Fibroblast of mammary gland (primary cell): ENCODE measurements at regions not wholly inside any gene's neighbourhood (a gene's known extent, or its start where the extent isn't known, plus 50 kb on each side); places are given as distances from the start of the nearest gene placed in this dataset.

ENCODE experiments used
- DNase-seq: peaks from one replicate; pipeline ENCODE4 v3.0.0-alpha.2; 2010; ENCODE audit warnings: low read depth
- H3K4me3 ChIP-seq: 2 replicates; pipeline ENCODE4 v1.5.1; 2011; ENCODE audit warnings: low read depth, mild to moderate bottlenecking, low read length, moderate library complexity; ENCODE audit not compliant: control insufficient read depth
- TF ChIP-seq, protein P1 (sequence below): conservative IDR thresholded peaks from 2 replicates; pipeline ENCODE4 v1.5.1; 2011; ENCODE audit warnings: low read depth, low read length, inconsistent platforms; ENCODE audit not compliant: control insufficient read depth, insufficient read depth

DNA sequence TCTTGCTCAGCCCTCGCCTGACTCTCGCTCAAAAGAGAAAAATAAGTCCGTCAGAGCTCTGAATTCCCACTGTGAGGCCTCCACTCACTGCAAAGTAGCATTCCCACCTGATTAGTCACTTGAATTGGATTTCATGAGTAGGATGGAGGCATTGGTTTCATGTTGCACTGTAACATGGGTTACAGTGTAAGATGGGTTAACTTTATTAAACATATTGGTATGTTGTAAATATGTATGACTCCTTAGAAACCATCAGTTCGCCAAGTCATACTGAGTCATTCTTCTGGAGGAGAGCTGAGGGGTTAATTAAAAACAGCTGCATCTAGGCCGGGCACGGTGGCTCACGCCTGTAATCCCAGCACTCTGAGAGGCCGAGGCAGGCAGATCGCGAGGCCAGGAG is 93.8 kb upstream of the BNC2 start:
- TF ChIP-seq, protein P1, sequence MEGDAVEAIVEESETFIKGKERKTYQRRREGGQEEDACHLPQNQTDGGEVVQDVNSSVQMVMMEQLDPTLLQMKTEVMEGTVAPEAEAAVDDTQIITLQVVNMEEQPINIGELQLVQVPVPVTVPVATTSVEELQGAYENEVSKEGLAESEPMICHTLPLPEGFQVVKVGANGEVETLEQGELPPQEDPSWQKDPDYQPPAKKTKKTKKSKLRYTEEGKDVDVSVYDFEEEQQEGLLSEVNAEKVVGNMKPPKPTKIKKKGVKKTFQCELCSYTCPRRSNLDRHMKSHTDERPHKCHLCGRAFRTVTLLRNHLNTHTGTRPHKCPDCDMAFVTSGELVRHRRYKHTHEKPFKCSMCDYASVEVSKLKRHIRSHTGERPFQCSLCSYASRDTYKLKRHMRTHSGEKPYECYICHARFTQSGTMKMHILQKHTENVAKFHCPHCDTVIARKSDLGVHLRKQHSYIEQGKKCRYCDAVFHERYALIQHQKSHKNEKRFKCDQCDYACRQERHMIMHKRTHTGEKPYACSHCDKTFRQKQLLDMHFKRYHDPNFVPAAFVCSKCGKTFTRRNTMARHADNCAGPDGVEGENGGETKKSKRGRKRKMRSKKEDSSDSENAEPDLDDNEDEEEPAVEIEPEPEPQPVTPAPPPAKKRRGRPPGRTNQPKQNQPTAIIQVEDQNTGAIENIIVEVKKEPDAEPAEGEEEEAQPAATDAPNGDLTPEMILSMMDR: no peak
- peak; percentile 98 for DNase-seq
- no peak overlapping the region for H3K4me3 ChIP-seq

DNA sequence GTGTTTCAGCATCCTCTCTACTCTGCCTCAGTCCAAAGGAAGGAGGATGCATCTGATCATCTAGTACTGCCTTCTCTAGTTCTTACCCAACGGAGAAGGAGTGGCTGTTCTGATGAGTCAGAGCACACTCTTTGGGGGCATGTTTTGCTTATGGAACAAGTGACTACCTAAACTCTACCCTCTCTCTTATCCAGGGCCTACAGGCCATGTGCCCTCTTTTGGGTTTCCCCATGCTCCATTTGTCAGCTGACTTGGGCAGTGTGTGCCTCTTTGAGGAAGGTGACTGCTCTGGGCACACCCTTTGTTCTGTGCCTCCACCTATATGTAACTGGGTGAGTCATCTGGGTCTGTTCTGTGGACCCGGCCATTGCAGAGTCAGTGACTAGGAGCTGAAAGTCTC is 89.6 kb upstream of the BNC2 start:
- H3K4me3 ChIP-seq: no peak overlapping the region
- peak; percentile 73 for DNase-seq
- TF ChIP-seq, protein P1: no peak

DNA sequence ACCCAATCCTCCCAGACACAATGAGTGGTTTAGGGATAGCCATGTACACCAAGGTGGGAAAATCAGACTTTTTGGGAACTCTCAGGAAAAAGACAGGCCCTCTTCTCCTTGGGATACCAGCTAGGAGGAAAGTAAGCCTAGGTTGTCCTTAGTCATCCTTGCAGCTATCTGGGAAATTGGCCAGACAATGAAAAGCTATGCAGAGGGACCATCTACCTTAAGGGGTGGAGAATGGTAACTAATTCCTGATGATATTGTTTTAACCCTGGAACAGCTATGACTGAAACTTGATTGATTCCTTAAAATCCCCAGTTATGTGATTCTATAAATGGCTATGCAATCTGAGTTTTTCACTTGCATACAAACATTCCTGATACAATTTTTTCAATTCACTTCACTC is 88.9 kb upstream of the BNC2 start:
- DNase-seq: no peak
- TF ChIP-seq, protein P1: no peak
- H3K4me3 ChIP-seq: no peak overlapping the region

DNA sequence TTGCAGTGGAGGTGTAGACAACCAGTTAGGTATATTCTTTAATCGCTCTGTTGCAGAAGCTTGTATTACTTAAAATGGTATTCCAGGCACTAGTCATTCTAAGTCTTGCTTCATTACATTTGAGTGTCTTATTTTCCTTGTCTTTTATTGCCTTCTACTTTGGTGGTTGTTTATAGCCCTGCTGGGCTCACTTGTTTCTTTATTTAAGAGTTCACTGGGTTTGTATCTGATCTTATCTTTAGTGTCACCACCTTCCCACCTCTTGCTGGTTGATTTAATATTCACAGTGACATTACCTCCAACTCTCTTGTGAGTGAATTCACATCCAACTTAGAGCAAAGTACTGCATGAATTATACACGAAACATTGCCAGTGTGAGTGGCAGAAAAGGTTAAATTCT is 83.6 kb upstream of the BNC2 start:
- H3K4me3 ChIP-seq: no peak overlapping the region
- TF ChIP-seq, protein P1: no peak
- no peak for DNase-seq

DNA sequence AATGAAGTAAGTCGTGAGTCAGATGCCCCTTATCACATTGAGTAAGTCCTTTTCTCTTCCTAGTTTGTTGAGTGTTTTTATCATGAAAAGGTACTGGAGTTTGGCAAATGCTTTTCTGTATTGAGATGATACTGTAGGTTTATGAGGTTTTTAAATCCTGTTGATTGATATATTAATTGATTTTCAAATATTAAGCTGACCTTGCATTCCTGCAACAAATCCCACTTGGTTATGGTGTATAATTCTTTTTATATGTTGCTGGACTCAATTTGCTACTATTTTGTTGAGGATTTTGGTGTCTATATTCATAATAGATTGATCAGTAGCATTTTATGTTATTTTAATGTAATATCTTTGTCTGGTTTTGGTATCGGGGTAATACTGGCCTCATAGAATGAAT is 81.0 kb upstream of the BNC2 start:
- TF ChIP-seq, protein P1: no peak
- DNase-seq: no peak
- no peak overlapping the region for H3K4me3 ChIP-seq

DNA sequence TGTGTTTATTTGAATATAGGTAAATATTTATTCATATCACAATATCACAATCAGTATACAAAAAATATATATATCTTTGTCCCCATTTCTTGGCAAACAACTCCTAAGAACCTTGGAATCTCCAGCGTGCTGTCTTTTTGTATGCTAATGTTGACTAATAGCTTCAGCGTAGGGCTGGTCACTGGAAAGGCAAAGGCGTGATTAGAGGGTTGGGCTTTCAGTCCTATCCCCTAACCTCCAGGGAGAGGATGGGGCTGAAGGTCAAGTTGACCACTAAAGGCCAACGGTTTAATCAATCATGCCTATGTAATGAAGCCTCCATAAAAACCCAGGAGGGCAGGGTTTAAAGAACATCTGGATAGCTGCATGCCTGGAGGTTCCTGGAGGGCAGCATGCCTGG is 79.6 kb upstream of the BNC2 start:
- TF ChIP-seq, protein P1: no peak
- DNase-seq: no peak
- no peak overlapping the region for H3K4me3 ChIP-seq

DNA sequence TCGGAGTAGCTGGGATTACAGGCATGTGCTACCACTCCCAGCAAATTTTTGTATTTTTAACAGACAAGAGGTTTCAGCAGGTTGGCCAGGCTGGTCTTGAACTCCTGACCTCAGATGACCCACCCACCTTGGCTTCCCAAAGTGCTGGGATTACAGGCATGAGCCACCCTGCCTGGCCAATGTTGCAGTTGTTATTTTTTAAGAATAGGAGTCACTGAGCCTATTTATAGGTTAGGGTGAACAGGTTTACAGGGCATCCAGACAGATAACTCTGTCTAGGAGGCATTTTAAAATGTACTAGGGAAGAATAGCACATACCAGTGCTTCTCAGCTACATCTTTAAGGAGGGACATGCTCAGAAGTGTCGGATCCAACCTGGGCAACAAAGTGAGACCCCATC is 60.1 kb upstream of the BNC2 start:
- no peak for DNase-seq
- TF ChIP-seq, protein P1: no peak
- H3K4me3 ChIP-seq: no peak overlapping the region
